Tongue (tissue), 1 donor: ENCODE measurements at regions not wholly inside any gene's neighbourhood (a gene's known extent, or its start where the extent isn't known, plus 50 kb on each side); places are given as distances from the start of the nearest gene placed in this dataset.
"Not testable (repeated sequence)": the region's sequence is repeated elsewhere in the genome, so short reads cannot be mapped to it uniquely, and the experiment has no call there.

Experiments used
- DNase-seq: peaks from one replicate; pipeline ENCODE4 v3.0.0-alpha.2; 2015

GRCh38 chr15:96470681-96471310, 140.3 kb downstream of the NR2F2 start:
- no peak for DNase-seq

- no peak for DNase-seq
Observed at GRCh38 chr15:96472681-96473080, 142.2 kb downstream of the NR2F2 start.

- no peak for DNase-seq
Observed at GRCh38 chr15:96473556-96473955, 143.1 kb downstream of the NR2F2 start.

- DNase-seq = no peak
Observed at GRCh38 chr15:96474231-96474664, 143.7 kb downstream of the NR2F2 start.

GRCh38 chr15:96477227-96477626, 146.7 kb downstream of the NR2F2 start:
- no peak for DNase-seq

- DNase-seq = not testable (repeated sequence)
Observed at GRCh38 chr15:96484412-96484811, 153.9 kb downstream of the NR2F2 start.

- DNase-seq = no peak
Observed at GRCh38 chr15:96484830-96485229, 154.3 kb downstream of the NR2F2 start.

GRCh38 chr15:96487245-96487644, 156.7 kb downstream of the NR2F2 start:
- DNase-seq = no peak

- DNase-seq = not testable (repeated sequence)
Observed at GRCh38 chr15:96491066-96491699, 160.7 kb downstream of the NR2F2 start.

- DNase-seq = not testable (repeated sequence)
Observed at GRCh38 chr15:96491700-96492644, 161.5 kb downstream of the NR2F2 start.

GRCh38 chr15:96494505-96494904, 164.0 kb downstream of the NR2F2 start:
- DNase-seq = no peak

- DNase-seq = no peak
Observed at GRCh38 chr15:96495386-96495785, 164.9 kb downstream of the NR2F2 start.

- no peak for DNase-seq
Observed at GRCh38 chr15:96497951-96498350, 167.5 kb downstream of the NR2F2 start.

- DNase-seq = no peak
Observed at GRCh38 chr15:96500508-96500907, 170.0 kb downstream of the NR2F2 start.

GRCh38 chr15:96501362-96501761, 170.9 kb downstream of the NR2F2 start:
- DNase-seq = no peak

- DNase-seq = no peak
Observed at GRCh38 chr15:96502196-96502595, 171.7 kb downstream of the NR2F2 start.

GRCh38 chr15:96503276-96503675, 172.8 kb downstream of the NR2F2 start:
- no peak for DNase-seq

- no peak for DNase-seq
Observed at GRCh38 chr15:96504371-96504770, 173.9 kb downstream of the NR2F2 start.

GRCh38 chr15:96505014-96505413, 174.5 kb downstream of the NR2F2 start:
- DNase-seq = no peak

GRCh38 chr15:96514607-96515285, 184.2 kb downstream of the NR2F2 start:
- DNase-seq = no peak

- DNase-seq = no peak
Observed at GRCh38 chr15:96515371-96515770, 184.9 kb downstream of the NR2F2 start.

- DNase-seq = no peak
Observed at GRCh38 chr15:96521386-96521785, 190.9 kb downstream of the NR2F2 start.
